OCI-M2 (cell line): ENCODE measurements at regions not wholly inside any gene's neighbourhood (a gene's known extent, or its start where the extent isn't known, plus 50 kb on each side); places are given as distances from the start of the nearest gene placed in this dataset.

Experiments used
- DNase-seq: peaks from one replicate; lab custom pipeline; 2025; ENCODE audit not compliant: unreplicated experiment; lab: John Stamatoyannopoulos, UW

GRCh38 chr2:111632661-111633060 lies 251.3 kb downstream of the ANAPC1 start:
- DNase-seq, result no peak

GRCh38 chr2:111633189-111633588 lies 250.8 kb downstream of the ANAPC1 start:
- no peak for DNase-seq

DNA sequence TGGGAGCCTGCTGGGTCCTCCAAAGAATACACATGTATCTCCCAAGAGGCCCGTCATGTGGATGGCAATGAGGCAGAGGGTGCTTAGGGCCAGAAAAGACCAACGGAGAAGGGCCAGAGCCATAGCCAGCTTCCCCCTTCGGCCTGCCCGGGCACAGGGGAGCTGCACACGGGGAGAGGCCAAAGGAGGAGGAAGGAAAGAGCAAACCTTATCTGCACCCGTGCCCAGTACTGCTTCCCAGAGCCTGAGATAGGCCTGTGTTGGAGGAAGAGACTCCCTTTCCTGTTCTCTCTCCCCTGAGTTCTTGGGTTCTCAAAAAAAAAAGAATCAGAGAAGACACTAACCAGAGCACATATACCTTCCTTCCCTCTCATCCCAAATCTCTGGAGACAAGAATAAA lies 250.3 kb downstream of the ANAPC1 start:
- DNase-seq, result no peak

GRCh38 chr2:111634050-111634794 lies 249.8 kb downstream of the ANAPC1 start:
- DNase-seq, result no peak

GRCh38 chr2:111634995-111635538 lies 248.9 kb downstream of the ANAPC1 start:
- no peak for DNase-seq

GRCh38 chr2:111636905-111637304 lies 247.1 kb downstream of the ANAPC1 start:
- DNase-seq, result no peak

DNA sequence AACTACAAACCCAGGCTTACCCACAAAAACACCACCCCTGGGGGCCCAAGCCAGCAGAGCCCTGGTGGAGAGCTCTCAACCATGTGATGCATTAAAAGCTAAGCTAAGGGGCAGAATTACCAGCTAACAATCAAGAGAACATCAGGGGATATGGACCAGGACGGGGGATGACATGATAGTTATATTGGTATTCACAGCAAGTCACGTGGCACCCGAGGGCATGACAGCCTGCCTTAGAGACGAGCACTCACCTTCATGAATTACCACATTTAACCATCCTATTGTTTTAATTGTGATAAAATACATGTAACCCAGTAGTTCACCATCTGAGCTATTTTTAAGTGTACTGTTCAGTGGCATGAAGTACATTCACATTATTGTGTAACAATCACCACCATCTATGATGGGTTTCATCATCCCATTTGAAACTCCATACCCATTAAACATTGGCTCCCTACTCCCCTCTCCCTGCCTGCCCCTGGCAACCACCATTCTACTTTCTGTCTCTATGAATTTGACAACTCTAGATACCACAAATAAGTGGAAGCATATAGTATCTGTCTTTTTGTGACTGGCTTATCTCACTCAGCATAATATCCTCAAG lies 245.6 kb downstream of the ANAPC1 start:
- no peak for DNase-seq

DNA sequence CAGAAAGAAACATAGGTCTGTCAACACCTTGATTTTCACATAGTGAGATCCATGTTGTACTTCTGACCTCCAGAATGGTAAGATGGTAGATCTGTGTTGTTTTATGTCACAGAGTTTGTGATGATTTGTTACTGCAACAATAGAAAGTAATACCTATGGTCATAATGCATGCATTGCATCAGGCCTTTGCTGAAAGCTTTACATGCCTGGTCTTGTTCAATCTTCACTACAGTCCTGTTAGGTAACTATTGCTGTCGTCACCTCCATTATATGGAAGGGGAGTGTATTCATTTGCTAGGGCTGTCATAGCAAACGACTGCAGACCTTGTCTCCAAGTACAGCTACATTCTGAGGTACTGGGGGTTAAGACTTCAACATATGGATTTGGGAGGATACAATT lies 243.5 kb downstream of the ANAPC1 start:
- no peak for DNase-seq

DNA sequence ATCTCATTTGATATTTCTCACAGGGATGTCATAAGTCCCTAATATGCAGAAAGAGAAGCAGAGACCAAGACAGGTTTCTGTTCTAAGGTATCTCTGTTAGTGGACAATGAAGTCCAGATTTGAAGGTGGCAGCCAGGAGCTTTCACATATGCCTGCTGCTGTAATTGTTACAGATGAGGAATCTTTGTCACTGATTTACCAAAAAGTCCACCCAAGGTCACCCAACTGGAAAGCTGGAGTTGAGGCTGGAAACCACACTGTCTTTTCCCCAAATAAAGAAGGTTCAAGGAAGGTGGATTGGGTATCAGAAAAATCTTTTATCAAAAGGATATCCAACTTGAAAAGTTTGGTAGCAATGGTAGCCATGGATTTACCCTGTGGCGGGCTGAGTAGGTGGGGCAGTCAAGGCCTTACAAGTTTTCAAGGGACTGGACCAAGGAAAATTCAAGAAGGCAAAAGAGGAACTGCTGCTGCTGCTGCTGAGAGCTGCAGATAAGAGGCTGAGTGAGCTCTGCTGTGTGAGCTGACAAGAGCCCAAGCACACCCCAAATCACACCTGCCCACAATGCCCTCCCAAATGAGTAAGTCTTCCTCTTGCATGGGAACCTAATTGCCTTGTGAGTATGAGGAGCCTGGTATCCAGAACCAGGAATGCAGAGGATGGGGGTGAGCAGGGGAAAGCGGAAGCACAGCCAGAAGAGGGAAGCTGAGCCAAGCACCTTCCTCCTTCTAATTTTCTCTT lies 241.2 kb downstream of the ANAPC1 start:
- DNase-seq, result peak; percentile 37

- DNase-seq, result no peak
These were observed 240.2 kb downstream of the ANAPC1 start for GRCh38 chr2:111643759-111644158.

- DNase-seq, result no peak
These were observed 236.6 kb downstream of the ANAPC1 start for GRCh38 chr2:111647359-111647758.

GRCh38 chr2:111652038-111652437 lies 232.0 kb downstream of the ANAPC1 start:
- DNase-seq, result no peak

DNA sequence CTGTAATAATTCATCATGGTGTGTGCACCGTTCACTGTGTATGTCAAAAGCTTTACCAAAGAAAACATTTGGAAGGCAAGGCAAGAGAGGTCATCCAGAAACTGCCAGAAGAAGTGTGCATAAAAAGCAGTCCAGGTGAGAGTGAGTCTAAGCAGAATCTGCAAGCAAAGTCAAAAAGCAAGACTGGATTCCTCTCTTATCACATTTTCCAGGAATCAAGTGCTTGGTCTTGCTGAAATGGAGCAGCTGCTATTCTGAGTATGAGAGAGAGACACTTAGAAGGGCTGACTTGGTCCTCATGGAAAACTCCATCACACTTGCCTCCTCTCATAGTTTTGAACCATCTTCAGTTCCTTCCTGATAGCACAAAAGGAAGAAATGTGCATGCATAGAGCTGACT lies 231.3 kb downstream of the ANAPC1 start:
- no peak for DNase-seq

DNA sequence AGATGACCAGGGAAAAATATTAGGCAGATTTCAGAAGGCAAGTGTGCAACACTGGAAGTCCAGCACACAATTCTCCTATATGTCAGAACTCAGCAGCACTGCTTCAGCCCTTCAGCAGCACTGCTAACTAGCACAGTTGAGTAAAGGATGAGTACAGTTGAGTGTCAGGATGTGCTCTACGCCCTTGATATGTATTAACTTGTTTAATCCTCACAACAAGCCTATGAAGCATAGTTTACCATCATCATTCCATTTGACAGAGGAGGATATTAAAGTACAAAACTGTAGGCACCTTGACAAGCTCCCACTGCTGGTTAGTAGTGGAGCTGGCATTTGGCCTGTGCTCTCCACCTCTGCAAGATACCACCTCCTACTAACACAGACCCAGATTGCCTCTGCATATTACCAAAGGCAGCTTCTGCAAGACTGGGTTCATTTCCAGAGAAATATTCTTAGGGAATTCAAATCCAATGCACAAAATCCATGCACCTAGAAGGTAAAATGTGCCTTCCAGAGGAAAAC lies 230.8 kb downstream of the ANAPC1 start:
- DNase-seq, result no peak

DNA sequence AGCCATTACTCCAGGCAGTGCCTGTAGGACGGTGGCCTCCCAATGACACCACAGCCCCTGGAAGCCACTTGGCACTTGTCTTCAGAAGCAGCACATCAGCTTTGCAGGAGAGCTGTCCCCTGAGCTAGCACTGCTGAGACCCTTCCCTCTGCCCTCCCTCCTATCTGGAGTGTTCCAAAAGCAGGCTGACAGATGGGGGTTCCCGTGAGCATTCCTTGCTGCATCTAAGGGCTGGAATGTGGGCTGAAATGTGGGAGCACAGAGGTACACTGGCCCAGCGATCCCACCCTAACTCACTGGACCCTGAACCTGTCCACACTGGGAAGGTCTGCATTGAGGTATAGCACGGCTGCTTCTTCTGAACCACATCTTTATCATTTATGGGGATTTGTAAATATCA lies 230.1 kb downstream of the ANAPC1 start:
- no peak for DNase-seq

DNA sequence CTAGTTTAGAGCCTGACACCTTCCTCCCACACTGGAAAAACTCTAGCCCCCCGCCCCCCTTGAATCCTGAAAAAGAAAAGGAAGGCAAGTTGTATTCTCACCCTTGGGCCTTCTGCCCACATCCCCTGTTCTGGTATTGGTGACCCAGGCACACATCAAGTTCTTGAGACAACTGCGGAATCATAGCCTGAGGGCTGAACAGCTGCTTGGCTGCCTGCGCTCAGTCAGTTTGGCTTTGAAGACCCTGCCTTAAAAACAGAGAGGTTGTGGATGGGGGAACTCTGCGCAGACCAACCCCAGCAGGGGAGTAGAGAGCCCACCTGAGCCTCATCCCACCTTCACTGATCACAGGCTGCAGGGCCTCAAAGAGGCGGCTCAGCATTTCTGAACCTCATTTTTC lies 229.2 kb downstream of the ANAPC1 start:
- no peak for DNase-seq

- DNase-seq, result no peak
These were observed 227.6 kb downstream of the ANAPC1 start for GRCh38 chr2:111656436-111656835.

- DNase-seq, result no peak
These were observed 227.1 kb downstream of the ANAPC1 start for GRCh38 chr2:111656894-111657293.

- DNase-seq, result no peak
These were observed 226.5 kb downstream of the ANAPC1 start for GRCh38 chr2:111657351-111657975.

- no peak for DNase-seq
These were observed 224.3 kb downstream of the ANAPC1 start for GRCh38 chr2:111659361-111660333.
